SK-N-MC (cell line): ENCODE measurements at regions not wholly inside any gene's neighbourhood (a gene's known extent, or its start where the extent isn't known, plus 50 kb on each side); places are given as distances from the start of the nearest gene placed in this dataset.

ENCODE experiments used
- EZH2 ChIP-seq: fragments of 200-600 bp; sonication (generic); IDR thresholded peaks from one replicate; pipeline ENCODE4 v1.6.1; 2017; ENCODE audit warnings: antibody characterized with exemption
- POLR2AphosphoS5 ChIP-seq: IDR thresholded peaks from 2 replicates; pipeline ENCODE4 v1.6.1; 2012; ENCODE audit warnings: mild to moderate bottlenecking, low read depth, low read length, borderline replicate concordance

DNA sequence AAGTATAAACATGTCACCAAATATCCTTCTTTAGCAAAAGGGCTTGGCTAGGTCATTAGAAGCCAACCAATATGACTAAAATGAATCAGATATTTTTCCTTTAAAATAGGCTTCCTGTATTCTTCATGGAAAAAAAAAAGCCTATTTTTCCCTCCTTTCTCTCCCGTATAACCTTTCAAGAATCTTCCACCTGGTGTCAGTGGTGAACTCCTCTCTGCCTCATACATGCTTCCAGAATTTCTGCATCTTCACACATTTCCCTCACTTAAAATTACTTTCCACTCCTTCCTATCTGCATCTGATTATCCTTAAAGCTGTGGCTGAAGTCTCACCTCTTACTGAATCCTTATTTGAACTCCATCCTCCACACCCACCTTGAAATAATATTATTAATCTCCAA is 116.9 kb upstream of the FANCL start:
- TF ChIP-seq POLR2AphosphoS5: no peak
- no peak for TF ChIP-seq EZH2
